HG03558 (cell line): ENCODE measurements at regions not wholly inside any gene's neighbourhood (a gene's known extent, or its start where the extent isn't known, plus 50 kb on each side); places are given as distances from the start of the nearest gene placed in this dataset.
"Not testable (repeated sequence)": the region's sequence is repeated elsewhere in the genome, so short reads cannot be mapped to it uniquely, and the experiment has no call there.

ENCODE experiments used
- ATAC-seq: cut with Tn5 transposase; IDR thresholded peaks from one replicate; pipeline ENCODE4 v1.9.1; 2021; ENCODE audit warnings: moderate number of reproducible peaks; ENCODE audit not compliant: unreplicated experiment; ENCODE audit errors: extremely low read depth

GRCh38 chr7:65613644-65614289, 240.1 kb downstream of the ZNF92 start:
- ATAC-seq = not testable (repeated sequence)

- ATAC-seq = not testable (repeated sequence)
Measured at GRCh38 chr7:65616111-65616510, 242.5 kb downstream of the ZNF92 start.

GRCh38 chr7:65620216-65620615, 246.6 kb downstream of the ZNF92 start:
- not testable (repeated sequence) for ATAC-seq

GRCh38 chr7:65621580-65622201, 248.0 kb downstream of the ZNF92 start:
- ATAC-seq = not testable (repeated sequence)

- not testable (repeated sequence) for ATAC-seq
Measured at GRCh38 chr7:65631236-65631635, 241.6 kb upstream of the VKORC1L1 start.

GRCh38 chr7:65633587-65634404, 239.1 kb upstream of the VKORC1L1 start:
- ATAC-seq = not testable (repeated sequence)

GRCh38 chr7:65638918-65639317, 234.0 kb upstream of the VKORC1L1 start:
- ATAC-seq = not testable (repeated sequence)

- not testable (repeated sequence) for ATAC-seq
Measured at GRCh38 chr7:65639717-65640116, 233.2 kb upstream of the VKORC1L1 start.

GRCh38 chr7:65643498-65643897, 229.4 kb upstream of the VKORC1L1 start:
- not testable (repeated sequence) for ATAC-seq

- ATAC-seq = not testable (repeated sequence)
Measured at GRCh38 chr7:65647153-65647964, 225.5 kb upstream of the VKORC1L1 start.

- ATAC-seq = not testable (repeated sequence)
Measured at GRCh38 chr7:65651174-65651573, 221.7 kb upstream of the VKORC1L1 start.

- not testable (repeated sequence) for ATAC-seq
Measured at GRCh38 chr7:65651826-65652592, 220.9 kb upstream of the VKORC1L1 start.

GRCh38 chr7:65652669-65653068, 220.2 kb upstream of the VKORC1L1 start:
- ATAC-seq = not testable (repeated sequence)

- ATAC-seq = not testable (repeated sequence)
Measured at GRCh38 chr7:65656494-65657188, 216.2 kb upstream of the VKORC1L1 start.

GRCh38 chr7:65683362-65683761, 189.5 kb upstream of the VKORC1L1 start:
- not testable (repeated sequence) for ATAC-seq

- ATAC-seq = not testable (repeated sequence)
Measured at GRCh38 chr7:65699026-65699714, 173.7 kb upstream of the VKORC1L1 start.

GRCh38 chr7:65699715-65700356, 173.0 kb upstream of the VKORC1L1 start:
- not testable (repeated sequence) for ATAC-seq
